OCI-LY7 (cell line): ENCODE measurements at regions not wholly inside any gene's neighbourhood (a gene's known extent, or its start where the extent isn't known, plus 50 kb on each side); places are given as distances from the start of the nearest gene placed in this dataset.

ENCODE experiments used
- CTCF ChIP-seq: fragments of 200-600 bp; sonication (generic); conservative IDR thresholded peaks from 2 replicates; pipeline ENCODE4 v1.5.1; 2014; ENCODE audit warnings: mild to moderate bottlenecking, antibody characterized with exemption, low read length, moderate library complexity, mixed read lengths
- EZH2phosphoT487 ChIP-seq: fragments of 200-600 bp; sonication (generic); IDR thresholded peaks from 2 replicates; pipeline ENCODE4 v1.6.1; 2018; ENCODE audit warnings: low read depth, borderline replicate concordance, mild to moderate bottlenecking, mixed run types, antibody characterized with exemption, low read length, moderate library complexity, mixed read lengths

- TF ChIP-seq CTCF, result no peak
- no peak for TF ChIP-seq EZH2phosphoT487
Measured at GRCh38 chr4:135833529-135833928, 1631.9 kb upstream of the PABPC4L start.
